GM12872 (cell line): ENCODE measurements at regions not wholly inside any gene's neighbourhood (a gene's known extent, or its start where the extent isn't known, plus 50 kb on each side); places are given as distances from the start of the nearest gene placed in this dataset.

Experiments used
- TF ChIP-seq, protein P1 (sequence below): IDR thresholded peaks from 3 replicates; pipeline ENCODE4 v1.5.1; 2011; ENCODE audit warnings: low read depth, mild to moderate bottlenecking, low read length, moderate library complexity; ENCODE audit not compliant: insufficient read depth

DNA sequence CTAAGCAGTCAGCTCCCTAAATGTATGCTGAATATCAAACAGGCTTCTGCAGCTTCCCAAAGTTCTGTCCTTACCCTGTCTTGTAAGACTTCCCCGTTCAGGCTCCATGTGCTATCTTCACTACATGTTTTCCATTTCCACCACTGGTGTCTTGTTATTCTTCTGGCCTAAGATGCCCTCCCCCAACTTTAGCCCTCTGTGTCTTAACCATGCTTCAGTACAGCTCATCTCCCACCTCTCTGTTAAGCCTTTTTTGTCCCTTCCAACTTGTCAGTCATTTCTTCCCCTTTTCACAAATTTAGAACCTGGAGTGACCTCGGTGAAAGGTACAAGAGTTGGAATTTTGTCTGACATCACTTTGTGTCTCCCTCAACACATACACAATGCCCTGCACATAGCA lies 151.7 kb upstream of the TBL1XR1 start:
- TF ChIP-seq, protein P1, sequence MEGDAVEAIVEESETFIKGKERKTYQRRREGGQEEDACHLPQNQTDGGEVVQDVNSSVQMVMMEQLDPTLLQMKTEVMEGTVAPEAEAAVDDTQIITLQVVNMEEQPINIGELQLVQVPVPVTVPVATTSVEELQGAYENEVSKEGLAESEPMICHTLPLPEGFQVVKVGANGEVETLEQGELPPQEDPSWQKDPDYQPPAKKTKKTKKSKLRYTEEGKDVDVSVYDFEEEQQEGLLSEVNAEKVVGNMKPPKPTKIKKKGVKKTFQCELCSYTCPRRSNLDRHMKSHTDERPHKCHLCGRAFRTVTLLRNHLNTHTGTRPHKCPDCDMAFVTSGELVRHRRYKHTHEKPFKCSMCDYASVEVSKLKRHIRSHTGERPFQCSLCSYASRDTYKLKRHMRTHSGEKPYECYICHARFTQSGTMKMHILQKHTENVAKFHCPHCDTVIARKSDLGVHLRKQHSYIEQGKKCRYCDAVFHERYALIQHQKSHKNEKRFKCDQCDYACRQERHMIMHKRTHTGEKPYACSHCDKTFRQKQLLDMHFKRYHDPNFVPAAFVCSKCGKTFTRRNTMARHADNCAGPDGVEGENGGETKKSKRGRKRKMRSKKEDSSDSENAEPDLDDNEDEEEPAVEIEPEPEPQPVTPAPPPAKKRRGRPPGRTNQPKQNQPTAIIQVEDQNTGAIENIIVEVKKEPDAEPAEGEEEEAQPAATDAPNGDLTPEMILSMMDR = no peak

DNA sequence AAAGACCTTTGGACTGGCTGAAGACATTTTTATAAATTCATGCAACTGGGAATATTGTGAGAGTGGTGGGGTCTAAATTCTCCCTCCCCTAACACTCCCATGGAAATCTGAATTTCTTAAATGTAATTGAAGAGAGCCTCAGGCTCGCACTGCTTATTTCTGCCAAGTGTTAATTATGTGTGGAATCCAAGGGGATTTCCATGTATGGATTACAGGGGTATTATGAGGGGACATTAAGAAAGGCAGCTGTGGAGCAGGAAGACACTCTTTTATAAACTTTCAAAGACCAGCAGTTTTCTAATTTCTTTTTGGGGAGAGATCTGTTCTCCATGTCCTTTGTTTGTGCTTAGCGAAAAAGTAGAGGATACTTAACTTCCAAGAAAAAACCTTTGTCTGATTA lies 152.1 kb upstream of the TBL1XR1 start:
- TF ChIP-seq, protein P1 = no peak

DNA sequence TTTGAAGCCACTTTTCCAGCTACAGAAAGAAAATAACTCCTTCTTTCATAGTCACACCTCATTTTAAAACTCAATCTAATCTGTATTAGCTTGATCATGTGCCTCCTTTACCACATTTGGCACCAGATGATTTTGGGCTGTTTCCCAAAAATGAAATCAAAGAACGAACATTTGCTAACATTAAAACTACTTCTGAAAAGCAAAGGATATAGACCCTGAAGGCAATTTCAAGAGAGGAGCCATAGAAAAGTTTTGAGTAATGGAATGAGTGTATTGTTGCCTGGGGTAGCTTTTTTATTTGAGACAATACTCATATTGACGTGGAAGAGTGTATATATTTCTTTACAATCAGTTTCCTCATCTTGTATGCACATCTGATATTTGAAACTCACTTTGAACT lies 152.8 kb upstream of the TBL1XR1 start:
- TF ChIP-seq, protein P1 = no peak

- TF ChIP-seq, protein P1 = no peak
These were observed 153.9 kb upstream of the TBL1XR1 start for GRCh38 chr3:177351206-177351605.

GRCh38 chr3:177351757-177352158 lies 154.5 kb upstream of the TBL1XR1 start:
- TF ChIP-seq, protein P1 = no peak

DNA sequence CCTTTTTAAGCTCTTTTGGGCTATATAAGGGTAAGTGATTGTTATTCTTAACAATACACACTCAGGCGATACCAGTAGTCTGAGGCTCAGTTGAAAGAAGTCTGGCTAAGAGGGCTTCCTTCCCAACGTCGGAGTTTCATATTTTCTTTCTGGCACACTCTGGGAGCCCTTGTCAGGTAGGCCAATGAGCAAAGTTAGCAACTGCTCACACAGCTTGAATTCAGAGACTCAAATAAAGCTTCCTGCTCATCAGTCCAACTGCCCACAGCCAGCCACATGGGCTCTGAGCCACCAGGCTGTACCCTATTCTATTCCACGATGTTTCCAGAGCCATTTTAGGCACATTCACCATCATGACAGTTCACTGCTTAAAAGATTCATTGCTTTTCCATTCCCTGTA lies 155.1 kb upstream of the TBL1XR1 start:
- TF ChIP-seq, protein P1 = no peak

DNA sequence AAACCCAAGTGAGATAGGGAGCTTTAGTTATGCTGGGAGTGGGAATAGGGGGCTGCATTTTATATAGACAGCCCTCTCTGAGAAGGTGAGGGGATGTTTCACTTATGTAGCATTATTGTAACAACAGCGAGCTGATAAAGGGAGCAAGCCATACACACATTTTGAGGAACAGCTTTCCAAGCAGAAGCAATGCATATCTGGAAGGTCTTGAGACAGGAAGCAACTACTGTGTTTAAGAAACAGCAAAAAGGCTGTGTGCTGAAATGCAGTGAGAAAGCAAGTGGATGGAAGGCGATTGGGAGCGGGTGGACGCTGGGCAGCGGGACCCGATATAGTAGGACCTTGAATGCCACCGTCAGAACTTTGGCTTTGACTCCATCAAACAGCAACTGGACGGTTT lies 155.9 kb upstream of the TBL1XR1 start:
- TF ChIP-seq, protein P1 = no peak

DNA sequence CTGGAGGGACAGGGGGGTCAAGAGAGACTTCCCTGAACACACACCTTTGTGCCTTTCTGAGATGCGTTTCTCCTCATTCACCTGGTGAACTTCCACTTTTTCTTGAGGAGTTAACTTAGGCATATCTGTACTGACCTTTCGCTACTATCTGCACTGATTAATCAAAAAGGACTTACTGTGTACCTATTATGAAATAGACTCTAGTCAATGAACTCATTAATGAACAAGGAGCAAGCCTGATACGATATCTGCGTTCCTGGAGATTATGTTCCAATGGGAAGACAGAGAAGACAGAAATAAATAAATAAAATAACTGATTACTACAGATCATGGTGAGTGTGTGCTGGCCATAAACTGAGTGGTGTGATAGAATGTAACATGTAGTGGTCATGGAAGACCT lies 157.2 kb upstream of the TBL1XR1 start:
- TF ChIP-seq, protein P1 = no peak
